ENCODE measurements at regions not wholly inside any gene's neighbourhood (a gene's known extent, or its start where the extent isn't known, plus 50 kb on each side); places are given as distances from the start of the nearest gene placed in this dataset.
"Not testable (repeated sequence)": the region's sequence is repeated elsewhere in the genome, so short reads cannot be mapped to it uniquely, and the experiment has no call there.

- Histone ChIP-seq H3K4me1 (ENCODE audit: control insufficient read depth in 1 of 2, insufficient read depth in 2 of 2, low read length in 2 of 2) (no peaks in the 10 kb centered on the region), H3K27me3 (ENCODE audit: insufficient read depth, low read length) (no peaks in the 10 kb centered on the region), H3K4me2 (ENCODE audit: low read length) (no peak overlapping the region), H4K20me1 (ENCODE audit: insufficient read depth) (no peaks in the 10 kb centered on the region), H3K9me2 (ENCODE audit: insufficient read depth) (no peaks in the 10 kb centered on the region), H3K36me3 (ENCODE audit: control insufficient read depth in 1 of 2, insufficient read depth in 2 of 2, low read length in 2 of 2) (no peaks in the 10 kb centered on the region), H3K27ac (ENCODE audit: low read depth, low read length) (no peak overlapping the region), H3K9ac (ENCODE audit: low read length) (no peak overlapping the region), H2AFZ (ENCODE audit: low read depth, low read length, poor library complexity, severe bottlenecking) (no peak overlapping the region), H3K9me3 (ENCODE audit: control insufficient read depth in 1 of 2, insufficient read depth in 1 of 2, low read depth in 1 of 2, low read length in 2 of 2) (no peaks in the 10 kb centered on the region), H3K79me2 (ENCODE audit: insufficient read depth, low read length) (no peaks in the 10 kb centered on the region), H3K4me3 (replicated peaks in 1 of 2; ENCODE audit: low read depth in 1 of 2, low read length in 2 of 2) (no peak overlapping the region)
- no TSS peak for BruUV-seq (replicated peaks)
- DNase-seq (ENCODE audit: low read depth, low spot score), result no peak
- TF ChIP-seq CBX3 (IDR thresholded peaks at IDR 0.05; ENCODE audit: low read depth), result no peak
- TF ChIP-seq ZFX (IDR thresholded peaks at IDR 0.05), result no peak
- no peak for TF ChIP-seq SP1 (IDR thresholded peaks at IDR 0.05; ENCODE audit: low read depth)
- no peak for TF ChIP-seq ZBTB33 (IDR thresholded peaks at IDR 0.05; ENCODE audit: extremely low read depth, insufficient replicate concordance, low read length)
- TF ChIP-seq POLR2A (IDR thresholded peaks at IDR 0.05; ENCODE audit: borderline replicate concordance, extremely low read depth, insufficient read depth, insufficient read length), result no peak
- TF ChIP-seq JUND (IDR thresholded peaks at IDR 0.05), result no peak
- no peak for TF ChIP-seq EZH2 (IDR thresholded peaks at IDR 0.05)
- TF ChIP-seq EGR1 (IDR thresholded peaks at IDR 0.05; ENCODE audit: low read depth), result no peak
- no peak for TF ChIP-seq CTCF (IDR thresholded peaks at IDR 0.05 in 2 of 3, conservative IDR thresholded peaks at IDR 0.05 in 1 of 3; ENCODE audit: borderline replicate concordance in 1 of 3, insufficient read depth in 1 of 3, low read depth in 2 of 3, low read length in 2 of 3)
- TF ChIP-seq POLR2AphosphoS5 (IDR thresholded peaks at IDR 0.05; ENCODE audit: low read depth, low read length), result no peak
- TF ChIP-seq REST (IDR thresholded peaks at IDR 0.05; ENCODE audit: low read depth), result no peak
- TF ChIP-seq FOSL1 (IDR thresholded peaks at IDR 0.05; ENCODE audit: low read depth), result no peak
- TF ChIP-seq CEBPB (IDR thresholded peaks at IDR 0.05; ENCODE audit: low read depth), result no peak
- TF ChIP-seq ZNF274 (IDR thresholded peaks at IDR 0.05; ENCODE audit: low read depth, low read length), result no peak
- TF ChIP-seq YY1 (IDR thresholded peaks at IDR 0.05; ENCODE audit: extremely low read depth, insufficient replicate concordance, low read depth, low read length), result no peak
- ChIA-PET CTCF (no interaction called here), POLR2A (no interaction called here), RAD21 (ENCODE audit: low non-redundant PET in 1 of 2, low total read pairs in 2 of 2, uncharacterized antibody in 2 of 2, unreplicated experiment in 2 of 2) (no interaction called here)
- no peak for ATAC-seq
- intact Hi-C loops (cut with micrococcal nuclease), result no loop called here
These were observed 102.6 kb upstream of the ALDH3B2 start for GRCh38 chr11:67776852-67777520.

GRCh38 chr11:67774175-67774574, 99.8 kb upstream of the ALDH3B2 start:
- ATAC-seq; H3K9ac ChIP-seq (ENCODE audit: low read length); H3K27me3 ChIP-seq (ENCODE audit: insufficient read depth, low read length); POLR2A ChIA-PET; H3K4me2 ChIP-seq (ENCODE audit: low read length); DNase-seq (ENCODE audit: low read depth, low spot score); H3K9me3 ChIP-seq (ENCODE audit: control insufficient read depth in 1 of 2, insufficient read depth in 1 of 2, low read depth in 1 of 2, low read length in 2 of 2); H4K20me1 ChIP-seq (ENCODE audit: insufficient read depth); H3K4me1 ChIP-seq (ENCODE audit: control insufficient read depth in 1 of 2, insufficient read depth in 2 of 2, low read length in 2 of 2); H3K4me3 ChIP-seq (replicated peaks in 1 of 2; ENCODE audit: low read depth in 1 of 2, low read length in 2 of 2); CTCF ChIA-PET; H3K9me2 ChIP-seq (ENCODE audit: insufficient read depth); H3K79me2 ChIP-seq (ENCODE audit: insufficient read depth, low read length); RAD21 ChIA-PET (ENCODE audit: low non-redundant PET in 1 of 2, low total read pairs in 2 of 2, uncharacterized antibody in 2 of 2, unreplicated experiment in 2 of 2); intact Hi-C loops (cut with micrococcal nuclease); H3K36me3 ChIP-seq (ENCODE audit: control insufficient read depth in 1 of 2, insufficient read depth in 2 of 2, low read length in 2 of 2); H3K27ac ChIP-seq (ENCODE audit: low read depth, low read length); BruUV-seq (replicated peaks); H2AFZ ChIP-seq (ENCODE audit: low read depth, low read length, poor library complexity, severe bottlenecking): not testable (repeated sequence)

Data from HCT116 (cell line).